ENCODE measurements at regions not wholly inside any gene's neighbourhood (a gene's known extent, or its start where the extent isn't known, plus 50 kb on each side); places are given as distances from the start of the nearest gene placed in this dataset.
"Not testable (repeated sequence)": the region's sequence is repeated elsewhere in the genome, so short reads cannot be mapped to it uniquely, and the experiment has no call there.

DNA sequence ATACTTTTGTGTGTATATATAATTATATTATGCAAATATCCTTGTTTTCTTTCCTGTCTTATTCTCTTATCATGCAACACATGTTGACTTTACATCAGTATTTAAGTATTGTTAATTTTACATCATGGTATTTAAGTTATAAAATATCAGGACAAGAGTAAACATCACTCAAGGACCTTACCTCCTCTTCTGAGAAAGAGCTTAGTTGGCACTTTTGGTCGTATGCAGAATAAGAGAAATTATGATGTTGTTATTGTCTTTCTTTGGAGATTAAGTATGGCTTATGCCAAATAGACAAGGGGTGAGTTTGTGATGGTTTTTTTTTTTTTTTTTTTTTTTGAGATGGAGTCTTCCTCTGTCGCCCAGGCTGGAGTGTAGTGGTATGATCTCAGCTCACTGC, 279.2 kb upstream of the AZI2 start:
- TF ChIP-seq CTCF, EZH2 (IDR thresholded peaks at IDR 0.05): not testable (repeated sequence)
